Fibroblast of mammary gland (primary cell): ENCODE measurements at regions not wholly inside any gene's neighbourhood (a gene's known extent, or its start where the extent isn't known, plus 50 kb on each side); places are given as distances from the start of the nearest gene placed in this dataset.

Experiments
- DNase-seq: peaks from one replicate; pipeline ENCODE4 v3.0.0-alpha.2; 2010; ENCODE audit warnings: low read depth
- H3K4me3 ChIP-seq: 2 replicates; pipeline ENCODE4 v1.5.1; 2011; ENCODE audit warnings: low read depth, mild to moderate bottlenecking, low read length, moderate library complexity; ENCODE audit not compliant: control insufficient read depth
- TF ChIP-seq, protein P1 (sequence below): conservative IDR thresholded peaks from 2 replicates; pipeline ENCODE4 v1.5.1; 2011; ENCODE audit warnings: low read depth, low read length, inconsistent platforms; ENCODE audit not compliant: control insufficient read depth, insufficient read depth

DNA sequence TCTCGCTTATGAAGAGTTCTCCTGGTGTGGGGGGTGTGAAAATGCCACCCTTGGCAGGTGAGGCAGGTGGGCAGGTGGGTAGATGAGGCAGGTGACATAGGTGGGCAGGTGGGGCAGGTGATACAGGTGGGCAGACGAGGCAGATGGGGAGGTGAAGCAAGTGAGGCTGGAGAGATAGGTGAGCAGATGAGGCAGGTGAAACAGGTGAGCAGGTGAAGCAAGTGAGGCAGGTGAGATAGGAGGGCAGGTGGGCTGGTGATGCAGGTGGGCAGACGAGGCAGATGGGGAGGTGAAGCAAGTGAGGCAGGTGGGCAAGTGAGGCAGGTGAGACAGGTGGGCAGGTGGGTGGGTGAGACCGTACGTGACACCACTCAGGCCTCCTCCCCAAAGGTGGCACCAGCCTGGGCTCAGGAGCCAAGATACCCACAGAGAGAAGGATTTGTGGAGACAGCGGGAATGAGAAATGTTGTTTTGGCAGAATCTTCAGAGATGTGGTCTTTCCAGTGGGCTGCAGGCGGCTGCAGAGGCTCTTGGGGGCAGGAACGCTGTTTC is 232.3 kb upstream of the MYT1L start:
- no peak overlapping the region for H3K4me3 ChIP-seq
- no peak for DNase-seq
- TF ChIP-seq, protein P1, sequence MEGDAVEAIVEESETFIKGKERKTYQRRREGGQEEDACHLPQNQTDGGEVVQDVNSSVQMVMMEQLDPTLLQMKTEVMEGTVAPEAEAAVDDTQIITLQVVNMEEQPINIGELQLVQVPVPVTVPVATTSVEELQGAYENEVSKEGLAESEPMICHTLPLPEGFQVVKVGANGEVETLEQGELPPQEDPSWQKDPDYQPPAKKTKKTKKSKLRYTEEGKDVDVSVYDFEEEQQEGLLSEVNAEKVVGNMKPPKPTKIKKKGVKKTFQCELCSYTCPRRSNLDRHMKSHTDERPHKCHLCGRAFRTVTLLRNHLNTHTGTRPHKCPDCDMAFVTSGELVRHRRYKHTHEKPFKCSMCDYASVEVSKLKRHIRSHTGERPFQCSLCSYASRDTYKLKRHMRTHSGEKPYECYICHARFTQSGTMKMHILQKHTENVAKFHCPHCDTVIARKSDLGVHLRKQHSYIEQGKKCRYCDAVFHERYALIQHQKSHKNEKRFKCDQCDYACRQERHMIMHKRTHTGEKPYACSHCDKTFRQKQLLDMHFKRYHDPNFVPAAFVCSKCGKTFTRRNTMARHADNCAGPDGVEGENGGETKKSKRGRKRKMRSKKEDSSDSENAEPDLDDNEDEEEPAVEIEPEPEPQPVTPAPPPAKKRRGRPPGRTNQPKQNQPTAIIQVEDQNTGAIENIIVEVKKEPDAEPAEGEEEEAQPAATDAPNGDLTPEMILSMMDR: no peak

DNA sequence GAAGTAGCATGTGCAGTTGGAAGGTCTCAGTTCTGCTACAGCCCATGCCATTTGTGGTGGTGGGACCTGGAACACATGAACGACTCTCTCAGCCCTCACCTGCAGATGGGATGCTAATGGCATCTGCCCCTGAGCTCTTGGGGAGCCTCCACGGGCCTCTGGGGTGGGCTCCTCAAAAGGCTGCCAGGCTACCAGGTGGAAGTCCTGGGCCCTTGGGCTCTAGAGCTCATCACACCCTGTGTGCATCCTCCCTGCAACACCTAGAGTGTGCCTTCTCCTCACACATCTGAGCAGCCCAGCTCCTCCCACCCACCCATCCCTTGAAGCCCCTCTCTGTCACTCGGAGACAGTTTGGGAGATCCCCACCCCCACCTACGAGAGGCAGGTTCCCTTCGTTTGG is 231.8 kb upstream of the MYT1L start:
- H3K4me3 ChIP-seq: no peak overlapping the region
- no peak for DNase-seq
- TF ChIP-seq, protein P1: no peak

DNA sequence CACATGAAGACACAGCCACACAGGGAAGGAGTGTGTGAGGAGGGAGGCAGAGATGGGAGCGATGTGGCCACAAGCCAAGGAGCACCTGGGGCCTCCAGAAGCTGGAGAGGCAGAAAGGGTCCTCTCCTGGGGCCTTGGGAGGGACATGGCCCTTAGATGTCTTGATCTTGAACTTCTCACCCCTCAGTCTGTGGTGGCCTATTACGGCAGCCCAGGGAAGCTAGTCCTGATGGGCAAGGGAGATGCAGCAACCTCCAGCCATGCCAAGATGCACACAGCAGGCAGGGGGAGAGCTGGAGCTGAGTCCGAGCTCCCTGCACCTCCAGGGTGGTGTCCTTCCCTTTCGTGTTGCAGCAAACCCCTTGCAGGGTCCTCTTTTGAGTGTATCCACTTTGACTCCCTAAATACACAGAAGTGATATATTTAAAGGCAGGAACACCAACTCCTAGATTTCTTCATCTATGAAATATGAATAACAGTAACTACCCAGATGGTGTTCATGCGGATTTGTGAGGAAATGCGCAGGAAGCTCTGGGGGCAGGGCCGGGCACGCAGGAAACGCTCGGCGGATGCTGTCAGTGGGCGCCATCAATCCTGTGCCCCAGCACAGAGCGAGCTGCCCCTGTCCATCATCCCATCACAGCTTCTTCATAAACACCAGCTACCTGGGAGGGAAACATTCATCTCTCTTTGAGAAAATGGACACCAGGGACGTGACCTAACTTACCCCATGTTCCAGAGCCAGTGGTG is 230.4 kb upstream of the MYT1L start:
- H3K4me3 ChIP-seq: no peak overlapping the region
- TF ChIP-seq, protein P1: no peak
- no peak for DNase-seq

DNA sequence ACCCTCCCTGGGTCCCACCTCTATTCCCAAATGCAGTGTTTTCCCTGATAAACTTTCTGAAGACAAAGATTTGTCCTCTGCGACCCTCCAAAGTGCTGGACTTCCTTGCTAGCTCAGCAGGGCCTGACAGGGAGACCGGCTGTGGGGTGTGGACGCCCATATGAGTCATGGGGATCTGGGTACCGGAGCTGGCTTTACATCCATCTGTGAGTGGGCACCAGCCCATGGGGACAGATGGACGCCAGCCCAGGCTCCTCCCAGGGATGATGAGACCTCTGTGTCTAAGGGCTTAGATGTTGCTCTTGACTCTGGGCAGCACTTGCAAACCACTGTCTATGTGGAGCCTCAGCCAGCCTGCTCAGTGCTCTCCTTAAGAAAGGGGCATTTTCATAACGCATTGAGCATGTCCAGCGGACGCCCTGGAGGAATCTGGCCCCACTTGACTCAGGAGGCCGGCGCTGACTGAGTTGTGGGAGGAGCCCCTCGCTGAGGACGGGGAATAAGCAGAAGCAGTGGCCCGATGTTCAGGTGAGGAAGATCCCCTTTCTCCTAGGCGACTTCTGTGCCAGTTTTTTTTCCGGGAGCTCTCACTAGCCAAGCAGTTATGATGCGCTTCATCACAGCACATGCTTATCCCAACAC is 229.4 kb upstream of the MYT1L start:
- TF ChIP-seq, protein P1: no peak
- no peak overlapping the region for H3K4me3 ChIP-seq
- no peak for DNase-seq

DNA sequence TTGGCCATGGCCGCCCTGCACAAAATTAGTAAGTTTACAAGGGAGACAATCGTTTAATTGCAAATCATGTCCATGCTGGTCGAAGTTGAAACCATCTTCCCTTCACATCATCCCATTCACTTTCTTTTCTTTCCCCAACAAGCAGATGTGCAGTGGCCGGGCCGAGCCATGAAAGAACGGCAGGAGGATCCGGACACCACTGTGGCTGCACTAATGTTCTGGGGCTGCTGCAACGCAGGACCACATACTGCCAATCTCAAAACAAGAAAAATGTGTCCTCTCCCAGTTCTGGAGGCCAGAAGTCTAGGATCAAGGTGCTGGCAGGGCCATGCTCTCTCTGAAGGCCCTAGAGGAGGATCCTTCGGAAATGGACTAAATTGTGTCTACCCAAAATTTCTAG is 227.4 kb upstream of the MYT1L start:
- no peak for DNase-seq
- H3K4me3 ChIP-seq: no peak overlapping the region
- TF ChIP-seq, protein P1: no peak

DNA sequence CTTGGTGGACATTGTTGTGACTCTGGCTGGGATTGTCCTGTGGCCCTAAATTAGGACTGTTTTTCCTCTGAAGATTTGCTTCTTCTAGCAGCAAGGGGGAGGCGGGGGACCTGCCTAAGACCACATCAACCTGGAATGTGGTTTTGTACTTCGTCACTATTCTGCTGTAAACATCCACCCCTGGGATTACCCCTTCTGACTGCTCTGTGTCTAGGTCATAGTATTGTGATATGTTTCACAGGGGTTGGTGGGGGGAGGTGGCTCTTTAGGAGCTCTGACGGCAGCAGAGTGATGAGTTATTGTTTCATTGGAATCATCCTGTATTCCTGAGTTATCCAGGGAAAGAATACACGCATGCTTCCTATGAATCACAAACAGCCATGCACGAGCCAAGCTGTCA is 226.4 kb upstream of the MYT1L start:
- no peak for DNase-seq
- TF ChIP-seq, protein P1: no peak
- no peak overlapping the region for H3K4me3 ChIP-seq

DNA sequence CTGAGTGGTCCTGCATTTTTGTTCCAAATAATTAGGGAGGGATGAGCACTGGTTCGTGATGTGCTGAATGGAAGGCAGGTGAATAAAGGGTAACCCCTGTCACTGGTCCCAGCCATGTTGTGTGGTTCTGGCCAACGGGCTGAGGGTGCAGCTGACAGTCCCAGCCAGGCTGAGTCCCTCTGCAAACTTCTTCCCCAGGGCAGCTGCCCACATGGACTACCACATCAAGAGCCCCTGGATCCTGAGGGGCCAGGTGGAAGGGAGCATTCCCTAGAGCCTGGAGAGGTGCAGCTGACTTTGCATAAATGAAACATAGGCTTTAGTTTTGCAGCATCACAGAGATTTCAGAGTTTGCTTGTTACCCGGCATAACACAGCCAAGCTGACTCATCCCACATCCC is 219.8 kb upstream of the MYT1L start:
- TF ChIP-seq, protein P1: no peak
- DNase-seq: no peak
- no peak overlapping the region for H3K4me3 ChIP-seq
